ENCODE measurements at regions not wholly inside any gene's neighbourhood (a gene's known extent, or its start where the extent isn't known, plus 50 kb on each side); places are given as distances from the start of the nearest gene placed in this dataset.

GRCh38 chr20:40331249-40331648 lies 357.8 kb downstream of the MAFB start:
- DNase-seq (no peak), ATAC-seq (no peak)
- Histone ChIP-seq H3K4me3 (no peak overlapping the region), H3K9me3 (no peaks in the 10 kb centered on the region), H3K36me3 (ENCODE audit: low read depth) (no peaks in the 10 kb centered on the region), H3K4me1 (ENCODE audit: low read depth) (no peaks in the 10 kb centered on the region)
- intact Hi-C loops (cut with DNase I, micrococcal nuclease): no loop called here
- TF ChIP-seq CTCF (IDR thresholded peaks at IDR 0.05): no peak

GRCh38 chr20:40329321-40329720 lies 359.7 kb downstream of the MAFB start:
- Histone ChIP-seq H3K4me1 (ENCODE audit: low read depth) (no peaks in the 10 kb centered on the region), H3K36me3 (ENCODE audit: low read depth) (no peaks in the 10 kb centered on the region), H3K4me3 (no peak overlapping the region), H3K9me3 (no peaks in the 10 kb centered on the region)
- intact Hi-C loops (cut with DNase I, micrococcal nuclease): no loop called here
- no peak for TF ChIP-seq CTCF (IDR thresholded peaks at IDR 0.05)
- no peak for ATAC-seq
- DNase-seq: no peak

GRCh38 chr20:40326784-40327183 lies 362.3 kb downstream of the MAFB start:
- H3K4me1 ChIP-seq (ENCODE audit: low read depth): no peaks in the 10 kb centered on the region
- H3K36me3 ChIP-seq (ENCODE audit: low read depth): no peaks in the 10 kb centered on the region
- intact Hi-C loops (cut with DNase I, micrococcal nuclease): no loop called here
- no peak for DNase-seq
- no peak for TF ChIP-seq CTCF (IDR thresholded peaks at IDR 0.05)
- no peaks in the 10 kb centered on the region for H3K9me3 ChIP-seq
- no peak overlapping the region for H3K4me3 ChIP-seq
- ATAC-seq: no peak

GRCh38 chr20:40325006-40325568 lies 363.9 kb downstream of the MAFB start:
- no peak for TF ChIP-seq CTCF (IDR thresholded peaks at IDR 0.05)
- intact Hi-C loops (cut with DNase I, micrococcal nuclease): no loop called here
- no peak overlapping the region for H3K4me3 ChIP-seq
- DNase-seq (no peak), ATAC-seq (no peak)
- no peaks in the 10 kb centered on the region for H3K36me3 ChIP-seq (ENCODE audit: low read depth)
- no peaks in the 10 kb centered on the region for H3K9me3 ChIP-seq
- H3K4me1 ChIP-seq (ENCODE audit: low read depth): no peaks in the 10 kb centered on the region

- ATAC-seq (peak; percentile 25), DNase-seq (no peak)
- Histone ChIP-seq H3K4me3 (no peak overlapping the region), H3K9me3 (no peaks in the 10 kb centered on the region), H3K4me1 (ENCODE audit: low read depth) (no peaks in the 10 kb centered on the region), H3K36me3 (ENCODE audit: low read depth) (no peaks in the 10 kb centered on the region)
- no peak for TF ChIP-seq CTCF (IDR thresholded peaks at IDR 0.05)
- intact Hi-C loops (cut with DNase I, micrococcal nuclease): no loop called here
Measured at GRCh38 chr20:40323361-40323794, 365.7 kb downstream of the MAFB start.

GRCh38 chr20:40322941-40323340 lies 366.1 kb downstream of the MAFB start:
- intact Hi-C loops (cut with DNase I, micrococcal nuclease): no loop called here
- Histone ChIP-seq H3K4me1 (ENCODE audit: low read depth) (no peaks in the 10 kb centered on the region), H3K36me3 (ENCODE audit: low read depth) (no peaks in the 10 kb centered on the region), H3K9me3 (no peaks in the 10 kb centered on the region), H3K4me3 (no peak overlapping the region)
- no peak for DNase-seq
- no peak for TF ChIP-seq CTCF (IDR thresholded peaks at IDR 0.05)
- ATAC-seq: no peak
